ENCODE measurements at regions not wholly inside any gene's neighbourhood (a gene's known extent, or its start where the extent isn't known, plus 50 kb on each side); places are given as distances from the start of the nearest gene placed in this dataset.

DNA sequence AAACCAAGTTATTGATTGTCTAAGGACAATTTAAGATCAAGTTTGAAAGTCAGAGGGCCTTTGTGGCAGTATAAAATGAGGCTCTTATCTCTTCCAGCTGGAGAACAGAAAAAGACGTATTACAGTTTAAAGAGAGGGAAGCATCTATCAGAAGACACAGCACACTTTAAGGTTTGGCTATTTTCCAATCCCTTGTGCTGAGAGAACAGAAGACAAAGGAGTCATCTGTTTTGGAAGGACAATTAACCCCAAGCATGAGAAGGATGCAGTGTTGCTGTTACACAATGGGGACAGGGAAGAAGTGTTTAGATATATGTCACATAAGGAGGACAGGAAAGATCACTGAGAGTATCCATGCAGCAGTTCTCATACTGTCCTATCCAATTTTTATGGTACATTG, 1224.2 kb upstream of the SORCS1 start:
- Mint-ChIP-seq H3K36me3 (ENCODE audit: low read depth) (no peaks in the 10 kb centered on the region), H3K4me1 (no peaks in the 10 kb centered on the region), H3K9me3 (no peaks in the 10 kb centered on the region), H3K27me3 (no peaks in the 10 kb centered on the region), H3K27ac (no peak overlapping the region), H3K4me3 (no peak overlapping the region)
- CTCF ChIA-PET: no interaction called here
- POLR2A ChIA-PET: no interaction called here
- no peak for DNase-seq

- no peaks in the 10 kb centered on the region for H3K4me1 Mint-ChIP-seq
- no peak overlapping the region for H3K27ac Mint-ChIP-seq
- ChIA-PET POLR2A (no interaction called here), CTCF (no interaction called here)
- no peak overlapping the region for H3K4me3 Mint-ChIP-seq
- no peak for DNase-seq
- H3K27me3 Mint-ChIP-seq: no peaks in the 10 kb centered on the region
- no peaks in the 10 kb centered on the region for H3K9me3 Mint-ChIP-seq
- H3K36me3 Mint-ChIP-seq (ENCODE audit: low read depth): no peaks in the 10 kb centered on the region
Measured at GRCh38 chr10:108385963-108386362, 1221.5 kb upstream of the SORCS1 start.

GRCh38 chr10:108384378-108384777, 1219.9 kb upstream of the SORCS1 start:
- POLR2A ChIA-PET: no interaction called here
- H3K4me1 Mint-ChIP-seq: no peaks in the 10 kb centered on the region
- DNase-seq: no peak
- H3K36me3 Mint-ChIP-seq (ENCODE audit: low read depth): no peaks in the 10 kb centered on the region
- no peak overlapping the region for H3K4me3 Mint-ChIP-seq
- H3K9me3 Mint-ChIP-seq: peaks cover 2% of the 10 kb centered on the region
- H3K27ac Mint-ChIP-seq: no peak overlapping the region
- CTCF ChIA-PET: no interaction called here
- H3K27me3 Mint-ChIP-seq: no peaks in the 10 kb centered on the region

DNA sequence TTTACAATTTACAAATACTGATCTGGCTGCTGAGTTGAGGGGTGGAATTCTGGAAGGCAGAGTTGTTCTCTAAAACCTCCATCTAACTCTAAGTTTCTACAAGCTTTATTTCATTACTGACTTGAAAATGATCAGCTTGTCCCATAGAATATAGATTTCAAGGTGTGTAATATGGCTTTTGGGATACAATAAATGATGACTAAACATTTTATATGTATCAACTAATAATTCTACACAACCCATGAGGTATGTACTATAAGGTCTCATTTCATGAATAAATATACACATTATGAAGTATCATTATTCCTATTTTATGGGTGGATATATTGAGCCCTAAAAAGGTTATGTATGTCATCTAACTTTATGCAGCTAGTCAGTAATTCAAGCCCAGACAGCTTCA, 1214.3 kb upstream of the SORCS1 start:
- no peaks in the 10 kb centered on the region for H3K4me1 Mint-ChIP-seq
- ChIA-PET CTCF (no interaction called here), POLR2A (no interaction called here)
- peaks cover 6% of the 10 kb centered on the region for H3K9me3 Mint-ChIP-seq
- H3K27ac Mint-ChIP-seq: no peak overlapping the region
- no peaks in the 10 kb centered on the region for H3K36me3 Mint-ChIP-seq (ENCODE audit: low read depth)
- H3K27me3 Mint-ChIP-seq: no peaks in the 10 kb centered on the region
- no peak overlapping the region for H3K4me3 Mint-ChIP-seq
- DNase-seq: no peak

GRCh38 chr10:108375691-108376090, 1211.2 kb upstream of the SORCS1 start:
- ChIA-PET CTCF (no interaction called here), POLR2A (no interaction called here)
- Mint-ChIP-seq H3K4me1 (no peaks in the 10 kb centered on the region), H3K9me3 (peaks cover 6% of the 10 kb centered on the region), H3K27ac (no peak overlapping the region), H3K4me3 (no peak overlapping the region), H3K36me3 (ENCODE audit: low read depth) (no peaks in the 10 kb centered on the region), H3K27me3 (no peaks in the 10 kb centered on the region)
- DNase-seq: no peak

DNA sequence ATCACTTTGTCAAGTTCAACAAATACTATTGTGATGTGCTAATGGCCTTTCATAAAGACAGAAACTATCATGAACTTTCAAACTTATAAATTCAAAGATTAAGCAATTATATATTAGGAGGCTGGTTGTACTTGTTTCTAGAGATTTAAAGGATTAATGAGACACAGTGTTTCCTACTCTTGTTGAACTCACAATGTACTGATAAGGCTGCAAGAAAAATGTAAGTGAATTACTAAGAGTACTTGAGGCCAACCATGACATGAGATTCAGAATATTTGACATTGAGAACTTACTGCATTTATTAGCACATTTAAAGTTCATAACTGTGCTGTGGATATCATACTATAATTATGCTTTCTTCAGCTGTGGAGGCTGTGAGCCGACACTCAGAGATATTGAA, 1210.5 kb upstream of the SORCS1 start:
- Mint-ChIP-seq H3K9me3 (peaks cover 4% of the 10 kb centered on the region), H3K4me3 (no peak overlapping the region), H3K36me3 (ENCODE audit: low read depth) (no peaks in the 10 kb centered on the region), H3K27ac (no peak overlapping the region), H3K27me3 (no peaks in the 10 kb centered on the region), H3K4me1 (no peaks in the 10 kb centered on the region)
- DNase-seq: no peak
- POLR2A ChIA-PET: no interaction called here
- CTCF ChIA-PET: no interaction called here

DNA sequence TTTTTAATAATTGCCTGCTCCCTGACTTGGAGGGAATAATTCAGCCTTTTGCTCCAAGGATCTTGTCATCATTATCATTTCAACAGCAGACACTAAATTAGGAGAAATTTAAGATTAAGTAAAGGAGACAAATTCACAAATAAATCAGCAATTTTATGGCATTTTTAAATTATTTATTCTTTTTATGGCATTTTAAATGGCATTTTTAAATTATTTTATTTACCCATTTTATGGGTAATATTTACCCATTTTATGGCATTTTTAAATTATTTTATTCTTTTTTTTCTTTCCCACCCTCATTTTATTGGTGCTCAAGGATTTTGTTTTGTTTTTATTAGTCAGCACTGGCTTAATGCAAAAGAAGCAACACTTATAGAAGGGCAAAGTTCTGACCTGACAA, 1201.0 kb upstream of the SORCS1 start:
- Mint-ChIP-seq H3K27me3 (no peaks in the 10 kb centered on the region), H3K9me3 (peaks cover 3% of the 10 kb centered on the region), H3K27ac (no peak overlapping the region), H3K4me1 (no peaks in the 10 kb centered on the region), H3K4me3 (no peak overlapping the region), H3K36me3 (ENCODE audit: low read depth) (no peaks in the 10 kb centered on the region)
- ChIA-PET CTCF (no interaction called here), POLR2A (no interaction called here)
- DNase-seq: no peak

DNA sequence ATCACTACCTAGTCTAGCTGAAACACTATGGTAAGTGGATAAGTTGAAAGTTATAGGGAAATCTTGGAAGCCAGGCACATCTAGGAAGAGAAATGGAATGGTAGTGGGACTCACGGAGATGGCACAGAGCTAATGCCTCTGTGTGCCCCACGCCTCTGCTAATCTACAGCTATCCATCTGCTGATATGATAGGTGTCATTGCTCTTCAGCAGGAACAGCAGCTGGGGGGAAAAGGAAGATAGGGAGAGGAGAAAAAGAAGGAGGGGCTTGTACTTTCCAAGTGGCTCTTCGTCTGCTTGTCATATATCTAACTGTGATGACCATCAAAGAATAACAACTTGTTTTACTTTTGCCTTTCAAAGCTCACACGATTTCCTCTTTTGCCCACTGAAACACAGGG, 1199.1 kb upstream of the SORCS1 start:
- no peaks in the 10 kb centered on the region for H3K27me3 Mint-ChIP-seq
- peaks cover 3% of the 10 kb centered on the region for H3K9me3 Mint-ChIP-seq
- no peak for DNase-seq
- no peak overlapping the region for H3K4me3 Mint-ChIP-seq
- H3K27ac Mint-ChIP-seq: no peak overlapping the region
- H3K4me1 Mint-ChIP-seq: no peaks in the 10 kb centered on the region
- ChIA-PET CTCF (no interaction called here), POLR2A (no interaction called here)
- H3K36me3 Mint-ChIP-seq (ENCODE audit: low read depth): no peaks in the 10 kb centered on the region

DNA sequence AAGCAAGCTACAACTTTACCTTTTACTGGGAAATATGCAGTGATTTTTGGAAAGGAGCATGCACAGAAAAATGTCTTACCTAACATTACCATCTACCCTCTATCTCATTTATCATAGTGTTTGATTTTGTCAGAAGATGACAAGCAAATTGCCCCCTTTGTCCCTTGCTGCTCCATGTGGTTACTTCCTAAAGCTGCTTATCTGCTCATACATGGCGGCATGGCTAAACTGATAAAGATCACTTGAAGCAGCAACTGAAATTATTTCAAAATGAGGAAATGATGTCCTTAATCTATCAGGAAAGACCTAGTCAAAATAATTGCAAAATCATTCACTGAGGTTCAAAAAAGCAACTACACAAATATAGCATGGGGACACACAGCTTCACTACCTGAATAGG, 1198.5 kb upstream of the SORCS1 start:
- CTCF ChIA-PET: no interaction called here
- Mint-ChIP-seq H3K27me3 (no peaks in the 10 kb centered on the region), H3K36me3 (ENCODE audit: low read depth) (no peaks in the 10 kb centered on the region), H3K4me1 (no peaks in the 10 kb centered on the region), H3K27ac (no peak overlapping the region), H3K9me3 (peaks cover 3% of the 10 kb centered on the region), H3K4me3 (no peak overlapping the region)
- POLR2A ChIA-PET: no interaction called here
- no peak for DNase-seq

- ChIA-PET POLR2A (no interaction called here), CTCF (interaction anchor here (0.6 kb wide), 1 partner anchor 65 kb away, joined by 4 read pairs; no protein-coding TSS in a partner anchor)
- Mint-ChIP-seq H3K27me3 (no peaks in the 10 kb centered on the region), H3K27ac (no peak overlapping the region), H3K9me3 (peaks cover 4% of the 10 kb centered on the region), H3K4me1 (no peaks in the 10 kb centered on the region), H3K36me3 (ENCODE audit: low read depth) (no peaks in the 10 kb centered on the region), H3K4me3 (no peak overlapping the region)
- DNase-seq: no peak
Measured at GRCh38 chr10:108362296-108362695, 1197.8 kb upstream of the SORCS1 start.

- ChIA-PET POLR2A (no interaction called here), CTCF (no interaction called here)
- Mint-ChIP-seq H3K27me3 (no peaks in the 10 kb centered on the region), H3K36me3 (ENCODE audit: low read depth) (no peaks in the 10 kb centered on the region), H3K4me1 (no peaks in the 10 kb centered on the region), H3K9me3 (peaks cover 9% of the 10 kb centered on the region), H3K4me3 (no peak overlapping the region), H3K27ac (no peak overlapping the region)
- DNase-seq: no peak
Measured at GRCh38 chr10:108360187-108360586, 1195.7 kb upstream of the SORCS1 start.

DNA sequence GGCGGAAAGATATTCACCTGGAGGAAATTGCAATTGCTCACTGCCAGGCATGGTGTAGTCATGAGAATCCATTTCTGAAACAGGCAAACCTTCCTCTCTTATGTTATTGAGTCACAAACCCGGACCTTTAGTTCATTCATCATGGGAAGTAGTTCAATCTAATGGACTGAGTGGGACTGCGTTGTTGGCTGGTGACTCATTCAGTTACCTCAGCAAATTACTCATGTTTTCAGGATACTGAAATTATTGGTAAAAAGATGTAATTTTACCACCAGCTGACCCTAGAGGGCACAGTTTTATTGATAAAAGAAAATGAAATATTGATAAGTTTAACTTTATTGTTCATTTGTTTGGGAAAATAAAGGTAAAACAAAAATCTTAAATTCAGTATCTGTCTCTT, 1194.4 kb upstream of the SORCS1 start:
- ChIA-PET POLR2A (no interaction called here), CTCF (no interaction called here)
- H3K27ac Mint-ChIP-seq: no peak overlapping the region
- H3K9me3 Mint-ChIP-seq: peaks cover 9% of the 10 kb centered on the region
- DNase-seq: no peak
- H3K4me3 Mint-ChIP-seq: no peak overlapping the region
- no peaks in the 10 kb centered on the region for H3K36me3 Mint-ChIP-seq (ENCODE audit: low read depth)
- no peaks in the 10 kb centered on the region for H3K27me3 Mint-ChIP-seq
- H3K4me1 Mint-ChIP-seq: no peaks in the 10 kb centered on the region

- ChIA-PET POLR2A (no interaction called here), CTCF (interaction anchor here (0.6 kb wide), 1 partner anchor 62 kb away, joined by 5 read pairs; no protein-coding TSS in a partner anchor)
- Mint-ChIP-seq H3K36me3 (ENCODE audit: low read depth) (no peaks in the 10 kb centered on the region), H3K27ac (no peak overlapping the region), H3K9me3 (peaks cover 9% of the 10 kb centered on the region), H3K4me1 (no peaks in the 10 kb centered on the region), H3K27me3 (no peaks in the 10 kb centered on the region), H3K4me3 (no peak overlapping the region)
- no peak for DNase-seq
Measured at GRCh38 chr10:108352771-108353170, 1188.3 kb upstream of the SORCS1 start.

DNA sequence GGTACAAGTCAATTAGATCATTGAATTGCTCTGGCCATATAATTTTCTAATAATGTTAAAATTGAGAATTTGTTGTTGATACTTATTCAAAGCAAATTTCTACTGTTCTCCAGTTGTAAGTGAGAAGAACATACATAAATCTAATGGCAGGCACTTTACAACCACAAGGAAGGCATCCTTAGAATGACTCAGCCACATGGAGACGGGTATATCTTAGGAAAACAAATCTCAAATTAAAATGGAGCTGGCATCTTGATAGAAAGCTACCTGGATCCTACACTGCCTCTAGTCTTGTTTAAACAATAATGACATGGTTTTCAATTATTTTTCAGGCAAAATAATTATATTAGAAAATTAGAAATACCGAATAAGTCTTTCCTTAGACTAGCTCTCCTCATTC, 1183.7 kb upstream of the SORCS1 start:
- CTCF ChIA-PET: no interaction called here
- POLR2A ChIA-PET: no interaction called here
- H3K27ac Mint-ChIP-seq: no peak overlapping the region
- H3K36me3 Mint-ChIP-seq (ENCODE audit: low read depth): no peaks in the 10 kb centered on the region
- DNase-seq: no peak
- H3K4me3 Mint-ChIP-seq: no peak overlapping the region
- no peaks in the 10 kb centered on the region for H3K27me3 Mint-ChIP-seq
- H3K9me3 Mint-ChIP-seq: peaks cover 4% of the 10 kb centered on the region
- H3K4me1 Mint-ChIP-seq: no peaks in the 10 kb centered on the region

DNA sequence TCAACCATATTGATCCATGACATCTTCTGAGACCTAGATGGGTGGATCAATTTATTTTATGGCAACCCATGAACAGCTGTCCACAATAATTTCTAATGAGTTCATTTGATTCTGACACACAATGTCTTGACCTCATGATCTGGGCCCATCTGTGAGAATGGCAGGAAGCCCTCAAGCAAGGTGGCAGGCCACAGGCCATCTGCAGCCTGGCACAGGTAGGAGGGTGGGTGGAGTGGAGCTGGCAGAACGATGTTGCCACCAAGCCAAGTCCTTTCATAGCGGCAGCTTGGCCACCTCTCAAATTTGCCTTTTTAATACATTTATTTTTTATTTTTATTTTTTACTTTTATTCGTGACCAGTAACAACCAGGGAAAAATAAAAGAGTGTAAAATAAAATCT, 1181.6 kb upstream of the SORCS1 start:
- ChIA-PET CTCF (no interaction called here), POLR2A (no interaction called here)
- DNase-seq: no peak
- H3K36me3 Mint-ChIP-seq (ENCODE audit: low read depth): no peaks in the 10 kb centered on the region
- no peaks in the 10 kb centered on the region for H3K4me1 Mint-ChIP-seq
- H3K27me3 Mint-ChIP-seq: no peaks in the 10 kb centered on the region
- no peak overlapping the region for H3K27ac Mint-ChIP-seq
- peaks cover 4% of the 10 kb centered on the region for H3K9me3 Mint-ChIP-seq
- no peak overlapping the region for H3K4me3 Mint-ChIP-seq

Measured in activated CD4-positive, alpha-beta T cell treated with anti-CD3 and anti-CD28 coated beads, Interleukin-2, amount 10 ng/mL, durations not matched to agents 7 days and 5 days (primary cell).